C4-2B (cell line): ENCODE measurements at regions not wholly inside any gene's neighbourhood (a gene's known extent, or its start where the extent isn't known, plus 50 kb on each side); places are given as distances from the start of the nearest gene placed in this dataset.

ENCODE experiments used
- ZFX ChIP-seq: fragments of 450-650 bp; IDR thresholded peaks from 2 replicates; pipeline ENCODE4 v1.6.1; 2017
- TF ChIP-seq, protein P1 (sequence below): fragments of 450-650 bp; conservative IDR thresholded peaks from 2 replicates; pipeline ENCODE4 v1.5.1; 2017; ENCODE audit warnings: mild to moderate bottlenecking

DNA sequence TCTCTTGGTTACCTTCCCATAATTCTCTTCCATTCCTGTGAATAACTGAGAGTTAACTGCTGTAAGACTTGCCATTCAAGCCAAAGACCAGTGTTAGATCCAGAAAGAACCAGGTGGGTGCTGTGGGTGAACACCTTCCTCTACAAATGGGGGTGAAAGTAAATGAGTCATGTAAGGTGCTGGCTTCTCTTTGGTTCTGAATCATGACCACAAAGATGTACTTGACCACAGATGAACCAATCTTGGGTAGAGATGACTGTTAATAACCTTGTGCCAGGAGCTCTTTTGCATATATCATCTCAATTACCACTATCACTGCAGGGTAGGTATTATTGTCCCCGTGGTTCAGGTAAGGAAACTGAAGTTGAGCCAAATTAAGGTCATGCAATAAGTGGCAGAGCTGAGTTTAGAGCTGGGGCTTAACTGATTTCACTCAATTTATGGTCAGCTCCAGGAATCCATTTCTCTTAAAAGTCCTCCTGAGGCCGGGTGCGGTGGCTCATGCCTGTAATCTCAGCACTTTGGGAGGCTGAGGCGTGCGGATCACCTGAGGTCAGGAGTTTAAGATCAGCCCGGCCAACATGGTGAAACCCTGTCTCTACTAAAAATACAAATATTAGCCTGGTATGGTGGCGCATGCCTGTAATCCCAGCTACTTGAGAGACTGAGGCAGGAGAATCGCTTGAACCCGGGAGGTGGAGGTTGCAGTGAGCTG is 244.9 kb upstream of the CXCR4 start:
- TF ChIP-seq, protein P1, sequence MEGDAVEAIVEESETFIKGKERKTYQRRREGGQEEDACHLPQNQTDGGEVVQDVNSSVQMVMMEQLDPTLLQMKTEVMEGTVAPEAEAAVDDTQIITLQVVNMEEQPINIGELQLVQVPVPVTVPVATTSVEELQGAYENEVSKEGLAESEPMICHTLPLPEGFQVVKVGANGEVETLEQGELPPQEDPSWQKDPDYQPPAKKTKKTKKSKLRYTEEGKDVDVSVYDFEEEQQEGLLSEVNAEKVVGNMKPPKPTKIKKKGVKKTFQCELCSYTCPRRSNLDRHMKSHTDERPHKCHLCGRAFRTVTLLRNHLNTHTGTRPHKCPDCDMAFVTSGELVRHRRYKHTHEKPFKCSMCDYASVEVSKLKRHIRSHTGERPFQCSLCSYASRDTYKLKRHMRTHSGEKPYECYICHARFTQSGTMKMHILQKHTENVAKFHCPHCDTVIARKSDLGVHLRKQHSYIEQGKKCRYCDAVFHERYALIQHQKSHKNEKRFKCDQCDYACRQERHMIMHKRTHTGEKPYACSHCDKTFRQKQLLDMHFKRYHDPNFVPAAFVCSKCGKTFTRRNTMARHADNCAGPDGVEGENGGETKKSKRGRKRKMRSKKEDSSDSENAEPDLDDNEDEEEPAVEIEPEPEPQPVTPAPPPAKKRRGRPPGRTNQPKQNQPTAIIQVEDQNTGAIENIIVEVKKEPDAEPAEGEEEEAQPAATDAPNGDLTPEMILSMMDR = no peak
- TF ChIP-seq ZFX = no peak
